ENCODE measurements at regions not wholly inside any gene's neighbourhood (a gene's known extent, or its start where the extent isn't known, plus 50 kb on each side); places are given as distances from the start of the nearest gene placed in this dataset.

GRCh38 chr2:117308861-117309770 is 505.4 kb upstream of the DDX18 start:
- no peak for TF ChIP-seq CTCF (IDR thresholded peaks at IDR 0.05; ENCODE audit: borderline replicate concordance, extremely low read depth, low read length, poor library complexity, severe bottlenecking)
- no peak for TF ChIP-seq EZH2 (IDR thresholded peaks at IDR 0.05; ENCODE audit: borderline replicate concordance, low read depth, low read length, severe bottlenecking)

Measured in DND-41 (cell line).